ENCODE measurements at regions not wholly inside any gene's neighbourhood (a gene's known extent, or its start where the extent isn't known, plus 50 kb on each side); places are given as distances from the start of the nearest gene placed in this dataset.

DNA sequence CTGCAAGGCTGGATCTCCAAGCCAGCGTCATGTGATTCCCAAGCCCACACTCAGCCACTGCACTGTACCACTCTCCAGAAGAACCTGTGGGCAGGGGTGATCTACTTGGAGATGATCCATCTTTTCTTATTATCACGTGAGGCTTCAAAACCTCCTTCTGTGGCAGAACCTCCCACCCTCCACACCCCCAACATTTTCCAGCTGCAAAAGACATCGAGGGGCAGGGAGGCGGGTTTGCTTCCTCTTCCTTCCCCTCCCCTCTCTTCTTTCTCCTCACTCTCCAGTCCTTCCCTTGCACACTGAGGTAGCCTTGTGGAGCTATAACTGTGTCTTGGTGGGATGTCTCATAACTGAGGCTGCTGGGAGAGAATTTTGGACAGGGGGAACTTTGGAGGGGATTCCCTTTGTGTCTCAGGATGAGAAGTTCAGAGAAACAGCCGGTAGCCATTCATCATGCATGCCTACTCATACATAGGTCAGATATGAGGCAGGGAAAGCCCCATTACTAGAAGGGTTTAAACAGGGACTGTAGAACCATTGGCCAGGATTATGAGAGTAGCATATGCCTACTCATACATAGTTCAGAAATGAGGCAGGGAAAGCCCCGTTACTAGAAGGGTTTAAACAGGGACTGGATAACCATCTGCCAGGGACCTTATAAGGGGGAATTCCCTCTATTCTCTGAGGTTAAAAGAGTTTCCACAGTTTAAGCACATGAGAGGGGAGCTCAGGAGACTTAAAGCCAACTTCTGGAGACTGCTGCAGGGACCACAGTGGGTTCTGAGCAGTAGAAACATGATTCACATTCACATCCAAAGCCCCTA lies 420.7 kb upstream of the CADM1 start:
- TF ChIP-seq, protein P1, sequence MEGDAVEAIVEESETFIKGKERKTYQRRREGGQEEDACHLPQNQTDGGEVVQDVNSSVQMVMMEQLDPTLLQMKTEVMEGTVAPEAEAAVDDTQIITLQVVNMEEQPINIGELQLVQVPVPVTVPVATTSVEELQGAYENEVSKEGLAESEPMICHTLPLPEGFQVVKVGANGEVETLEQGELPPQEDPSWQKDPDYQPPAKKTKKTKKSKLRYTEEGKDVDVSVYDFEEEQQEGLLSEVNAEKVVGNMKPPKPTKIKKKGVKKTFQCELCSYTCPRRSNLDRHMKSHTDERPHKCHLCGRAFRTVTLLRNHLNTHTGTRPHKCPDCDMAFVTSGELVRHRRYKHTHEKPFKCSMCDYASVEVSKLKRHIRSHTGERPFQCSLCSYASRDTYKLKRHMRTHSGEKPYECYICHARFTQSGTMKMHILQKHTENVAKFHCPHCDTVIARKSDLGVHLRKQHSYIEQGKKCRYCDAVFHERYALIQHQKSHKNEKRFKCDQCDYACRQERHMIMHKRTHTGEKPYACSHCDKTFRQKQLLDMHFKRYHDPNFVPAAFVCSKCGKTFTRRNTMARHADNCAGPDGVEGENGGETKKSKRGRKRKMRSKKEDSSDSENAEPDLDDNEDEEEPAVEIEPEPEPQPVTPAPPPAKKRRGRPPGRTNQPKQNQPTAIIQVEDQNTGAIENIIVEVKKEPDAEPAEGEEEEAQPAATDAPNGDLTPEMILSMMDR (IDR thresholded peaks at IDR 0.05): no peak
- TF ChIP-seq POLR2AphosphoS5 (IDR thresholded peaks at IDR 0.05; ENCODE audit: low read depth, low read length): no peak
